ENCODE measurements at regions not wholly inside any gene's neighbourhood (a gene's known extent, or its start where the extent isn't known, plus 50 kb on each side); places are given as distances from the start of the nearest gene placed in this dataset.
"Not testable (repeated sequence)": the region's sequence is repeated elsewhere in the genome, so short reads cannot be mapped to it uniquely, and the experiment has no call there.

DNA sequence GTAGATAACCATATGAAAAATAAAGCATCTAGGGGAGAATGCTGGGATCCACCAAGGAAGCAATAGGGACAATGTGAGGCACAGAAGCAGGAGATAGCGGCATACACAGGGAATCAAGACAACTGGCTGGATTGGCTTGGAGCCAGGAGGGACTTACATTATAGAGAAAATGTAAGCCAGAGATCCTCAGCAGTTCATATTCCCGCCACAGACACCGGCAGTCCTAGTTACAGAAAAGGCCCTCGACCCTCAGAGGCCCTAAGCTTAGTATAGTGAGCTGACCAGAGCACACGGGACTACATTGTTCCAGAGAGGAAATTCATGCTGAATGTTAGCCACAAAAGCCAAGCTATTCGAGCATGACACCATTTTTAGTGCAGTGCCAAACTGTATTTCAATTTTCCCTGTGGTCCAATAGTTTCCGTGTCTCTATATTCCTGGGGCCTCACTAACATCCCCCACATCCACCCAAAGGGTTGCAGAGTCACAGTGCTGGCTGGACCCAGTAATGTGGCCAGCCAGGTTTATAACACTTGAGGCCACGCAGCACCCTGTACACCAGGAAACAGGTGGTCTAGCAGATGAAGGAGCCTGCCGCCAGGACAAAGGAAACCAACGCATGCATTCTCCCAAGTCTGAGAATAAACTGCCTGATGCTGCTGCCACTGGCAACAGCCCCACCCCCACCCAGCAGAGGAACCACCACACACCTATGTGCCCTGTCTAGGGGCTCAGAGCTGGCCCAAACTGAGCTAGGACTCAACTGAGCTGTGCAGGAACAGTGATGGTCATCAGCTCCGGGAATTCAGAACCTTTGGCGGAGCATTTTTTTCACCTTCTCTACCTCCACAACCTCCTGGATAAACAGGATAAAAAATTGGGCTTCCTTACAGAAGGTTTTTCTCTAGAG is 693.2 kb upstream of the CHD1 start:
- FAIRE-seq, result no peak
- no peak for DNase-seq (ENCODE audit: insufficient read length, low spot score)

DNA sequence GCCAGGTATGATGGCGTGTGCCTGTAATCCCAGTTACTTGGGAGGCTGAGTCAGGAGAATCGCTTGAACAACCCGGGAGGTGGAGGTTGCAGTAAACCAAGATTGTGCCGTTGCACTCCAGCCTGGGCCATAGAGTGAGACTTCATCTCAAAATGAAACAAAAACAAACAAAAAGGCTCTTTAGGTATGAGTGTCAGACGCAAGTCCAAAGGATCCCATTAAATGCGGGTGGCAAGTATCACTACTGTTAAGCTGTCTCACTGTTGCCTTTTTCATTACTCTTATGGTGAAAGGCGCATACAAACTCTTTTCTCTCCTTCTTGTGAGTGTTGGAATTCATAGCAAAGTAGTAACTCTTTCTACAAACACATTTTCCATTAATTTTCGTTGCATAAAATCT is 688.5 kb upstream of the CHD1 start:
- FAIRE-seq, result no peak
- no peak for DNase-seq (ENCODE audit: insufficient read length, low spot score)

DNA sequence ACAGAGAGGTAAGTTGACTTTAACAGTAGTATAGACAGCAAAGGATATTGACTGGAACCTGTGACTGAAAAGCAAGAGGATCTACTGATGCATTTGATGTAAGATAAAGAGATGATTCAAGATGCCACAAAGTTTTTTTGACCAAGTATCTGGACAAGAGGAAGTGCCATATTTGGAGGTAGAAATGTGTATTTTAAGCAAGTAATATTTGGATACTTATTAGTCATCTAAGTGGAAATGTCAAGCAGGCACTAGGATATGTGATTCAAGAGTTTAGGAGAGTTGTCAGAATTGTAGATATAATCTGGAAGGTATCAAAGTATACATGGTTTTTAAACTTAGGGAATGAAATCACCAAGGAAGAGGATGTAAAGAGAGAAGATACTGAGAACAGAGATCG is 686.1 kb upstream of the CHD1 start:
- FAIRE-seq (no peak), DNase-seq (ENCODE audit: insufficient read length, low spot score) (no peak)

DNA sequence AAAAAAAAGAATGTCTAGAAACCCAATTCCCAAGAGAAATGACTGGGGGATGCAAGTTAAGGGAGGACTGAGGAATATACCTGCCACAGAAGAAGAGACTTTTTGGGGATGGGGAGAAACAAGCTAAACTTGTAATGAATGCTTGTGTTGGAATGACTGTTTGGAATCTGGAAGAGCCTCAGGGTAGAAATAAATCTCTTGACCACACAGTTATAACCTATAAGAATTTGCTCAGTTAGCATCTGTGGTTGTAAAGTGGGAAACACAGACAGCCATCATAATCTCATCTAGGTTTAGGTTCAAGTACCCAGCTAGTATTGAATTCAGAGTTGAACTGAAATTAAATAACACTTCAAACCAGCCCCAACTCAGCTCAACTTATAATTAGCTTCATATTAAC is 678.3 kb upstream of the CHD1 start:
- FAIRE-seq, result no peak

DNA sequence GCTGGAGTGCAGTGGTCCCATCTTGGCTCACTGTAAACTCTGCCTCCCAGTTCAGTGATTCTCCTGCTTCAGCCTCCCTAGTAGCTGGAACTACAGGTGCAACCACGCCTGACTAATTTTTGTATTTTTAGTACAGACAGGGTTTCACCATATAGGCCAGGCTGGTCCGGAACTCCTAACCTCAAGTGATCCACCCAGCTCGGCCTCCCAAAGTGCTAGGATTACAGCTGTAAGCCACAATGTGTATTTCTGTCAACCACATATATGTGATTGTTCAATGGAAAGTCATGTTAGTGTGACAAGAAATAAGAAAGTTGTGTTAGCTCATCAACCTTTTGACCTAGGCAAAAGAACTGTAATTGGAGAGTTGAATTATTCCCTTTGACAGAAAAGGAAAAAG is 677.1 kb upstream of the CHD1 start:
- FAIRE-seq (no peak), DNase-seq (ENCODE audit: insufficient read length, low spot score) (no peak)

More for the DNA sequence above, 678.3 kb upstream of the CHD1 start:
- no peak for DNase-seq (ENCODE audit: insufficient read length, low spot score)

GRCh38 chr5:99600952-99601351 is 672.1 kb upstream of the CHD1 start:
- no peak for FAIRE-seq
- DNase-seq (ENCODE audit: insufficient read length, low spot score), result no peak

- DNase-seq (ENCODE audit: insufficient read length, low spot score) (no peak), FAIRE-seq (no peak)
These were observed 662.0 kb upstream of the CHD1 start for GRCh38 chr5:99590806-99591205.

DNA sequence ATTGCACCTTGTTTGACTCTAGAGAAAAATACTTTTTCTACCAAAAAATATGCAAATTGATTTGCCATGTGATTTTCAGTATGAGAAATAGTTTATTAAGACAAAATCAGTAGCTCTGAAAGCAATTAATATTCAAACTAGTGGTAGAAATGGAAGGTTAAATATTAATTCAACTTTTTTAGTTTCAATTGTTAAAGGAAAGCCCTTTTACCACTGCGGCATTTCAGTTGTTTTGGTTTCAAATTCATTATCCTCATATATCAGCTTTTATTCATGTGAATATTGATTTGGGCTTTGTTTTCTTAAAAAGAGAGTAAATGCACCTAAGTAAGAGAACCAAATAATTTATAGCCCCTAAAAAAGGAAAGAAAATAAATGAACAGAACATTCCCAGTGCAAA is 660.6 kb upstream of the CHD1 start:
- FAIRE-seq (no peak), DNase-seq (ENCODE audit: insufficient read length, low spot score) (no peak)

GRCh38 chr5:99587983-99588382 is 659.2 kb upstream of the CHD1 start:
- no peak for DNase-seq (ENCODE audit: insufficient read length, low spot score)
- FAIRE-seq, result no peak

GRCh38 chr5:99586878-99587277 is 658.1 kb upstream of the CHD1 start:
- FAIRE-seq (no peak), DNase-seq (ENCODE audit: insufficient read length, low spot score) (no peak)

- not testable (repeated sequence) for DNase-seq (ENCODE audit: insufficient read length, low spot score); FAIRE-seq
These were observed 652.4 kb upstream of the CHD1 start for GRCh38 chr5:99581204-99581603.

GRCh38 chr5:99562937-99563627 is 634.3 kb upstream of the CHD1 start:
- FAIRE-seq, result not testable (repeated sequence)

DNA sequence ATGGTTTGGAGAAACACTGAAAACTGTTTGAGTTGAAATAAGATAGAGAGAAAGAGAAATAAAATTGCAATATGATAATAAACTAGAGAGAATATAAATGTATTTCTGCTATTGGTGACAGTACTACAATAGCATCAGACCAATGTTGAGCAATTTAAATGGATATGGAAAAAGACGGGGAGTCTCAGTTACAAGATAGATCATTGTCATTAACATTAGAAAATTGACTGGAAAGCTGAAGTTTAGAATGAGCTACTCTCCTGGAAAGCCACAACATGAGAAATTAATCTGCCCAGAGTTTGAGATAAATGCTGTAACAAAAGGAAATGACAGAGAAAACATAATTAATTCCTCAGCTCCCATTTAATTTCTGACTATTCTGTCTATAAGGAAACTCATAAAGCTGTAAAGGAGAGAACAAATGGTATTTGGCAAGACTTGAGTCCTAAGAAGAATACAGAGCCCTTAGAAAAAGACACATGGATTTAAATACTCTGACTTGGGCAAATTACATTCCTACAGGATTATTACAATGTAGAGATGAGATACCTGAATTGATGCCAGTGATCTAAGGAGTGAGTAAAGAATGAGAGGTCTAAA is 624.5 kb upstream of the CHD1 start:
- no peak for FAIRE-seq

More at GRCh38 chr5:99562937-99563627, 634.3 kb upstream of the CHD1 start:
- DNase-seq (ENCODE audit: insufficient read length, low spot score), result not testable (repeated sequence)

DNA sequence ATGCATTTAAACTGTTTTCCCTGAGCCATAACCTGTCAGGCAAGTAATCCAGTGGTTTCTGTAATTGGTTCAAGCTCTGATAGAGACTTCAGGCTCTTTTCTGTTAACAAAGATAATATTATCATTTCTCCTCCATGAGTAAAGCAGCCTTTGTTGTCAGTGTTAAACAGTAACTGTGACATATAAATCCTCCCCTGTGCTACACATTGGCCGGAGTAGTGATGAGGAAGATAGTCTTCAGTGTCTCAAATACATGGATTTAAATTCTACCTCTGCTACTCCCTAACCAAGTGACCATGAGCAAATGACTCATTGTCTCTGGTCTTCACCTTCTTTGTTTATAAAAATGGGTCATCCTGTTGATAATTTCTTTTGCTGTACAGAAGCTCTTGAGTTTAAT is 615.5 kb upstream of the CHD1 start:
- FAIRE-seq (no peak), DNase-seq (ENCODE audit: insufficient read length, low spot score) (no peak)

More for the DNA sequence above, 624.5 kb upstream of the CHD1 start:
- DNase-seq (ENCODE audit: insufficient read length, low spot score), result no peak

GRCh38 chr5:99543841-99544240 is 615.0 kb upstream of the CHD1 start:
- DNase-seq (ENCODE audit: insufficient read length, low spot score) (no peak), FAIRE-seq (no peak)

DNA sequence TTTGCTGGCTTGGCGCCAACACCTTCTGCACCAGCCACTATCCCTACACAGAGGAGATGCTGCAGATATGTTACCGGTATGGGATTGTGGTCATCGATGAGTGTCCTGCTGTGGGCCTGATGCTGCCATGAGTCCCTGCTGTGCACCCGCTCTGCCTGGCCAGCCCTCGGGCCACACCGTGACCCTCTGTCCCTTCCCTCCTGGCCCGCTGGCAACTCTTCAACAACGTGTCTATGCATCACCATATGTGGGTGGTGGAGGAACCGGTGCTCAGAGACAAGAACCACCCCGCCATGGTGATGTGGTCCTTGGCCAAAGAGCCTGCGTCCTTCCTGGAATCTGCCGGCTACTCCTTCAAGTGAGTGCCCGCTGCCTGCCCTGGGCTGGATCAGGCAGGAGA is 605.4 kb upstream of the CHD1 start:
- not testable (repeated sequence) for DNase-seq (ENCODE audit: insufficient read length, low spot score)

GRCh38 chr5:99521666-99522065 is 592.9 kb upstream of the CHD1 start:
- not testable (repeated sequence) for FAIRE-seq; DNase-seq (ENCODE audit: insufficient read length, low spot score)

More for the DNA sequence above, 605.4 kb upstream of the CHD1 start:
- not testable (repeated sequence) for FAIRE-seq

DNA sequence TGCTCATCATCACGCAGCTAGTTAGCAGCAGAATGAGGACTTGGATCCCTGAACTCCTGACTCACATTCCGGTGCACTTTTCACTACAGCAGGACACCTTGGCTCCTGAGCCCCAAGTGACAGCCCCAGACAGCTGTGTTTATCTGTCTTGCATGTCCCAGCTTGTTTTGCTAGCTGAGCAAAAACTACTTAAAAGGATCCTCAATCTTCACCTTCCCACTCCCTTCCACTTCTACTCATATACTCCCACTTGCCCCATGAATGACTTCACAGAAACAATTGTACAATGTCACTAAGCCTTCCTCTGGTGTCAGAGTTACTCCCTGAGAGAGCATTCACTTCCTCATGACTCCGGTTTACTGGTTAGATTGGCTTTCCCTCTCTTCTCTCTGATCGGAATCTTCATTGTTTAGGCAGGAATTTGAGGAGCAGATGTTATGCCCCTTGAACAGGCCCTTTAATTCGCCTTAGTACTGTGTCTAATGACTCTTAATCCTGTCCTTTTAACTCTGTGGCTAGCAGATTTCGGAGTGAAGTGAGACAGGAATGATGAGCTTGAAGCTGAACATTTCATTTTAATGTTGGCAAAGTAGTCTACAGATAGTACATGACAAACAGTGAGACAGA is 587.2 kb upstream of the CHD1 start:
- not testable (repeated sequence) for FAIRE-seq; DNase-seq (ENCODE audit: insufficient read length, low spot score)

GRCh38 chr5:99510237-99510866 is 581.5 kb upstream of the CHD1 start:
- not testable (repeated sequence) for FAIRE-seq; DNase-seq (ENCODE audit: insufficient read length, low spot score)

DNA sequence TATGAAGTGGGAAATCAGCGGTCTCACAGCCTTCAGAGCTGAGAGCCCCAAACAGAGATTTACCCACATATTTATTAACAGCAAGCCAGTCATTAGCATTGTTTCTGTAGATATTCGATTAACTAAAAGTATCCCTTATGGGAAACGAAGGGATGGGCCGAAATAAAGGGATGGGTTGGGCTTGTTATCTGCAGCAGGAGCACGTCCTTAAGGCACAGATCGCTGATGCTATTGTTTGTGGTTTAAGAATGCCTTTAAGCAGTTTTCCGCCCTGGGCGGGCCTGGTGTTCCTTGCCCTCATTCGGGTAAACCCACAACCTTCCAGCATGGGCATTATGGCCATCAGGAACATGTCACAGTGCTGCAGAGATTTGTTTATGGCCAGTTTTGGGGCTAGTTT is 580.3 kb upstream of the CHD1 start:
- FAIRE-seq, result not testable (repeated sequence)

More for the DNA sequence above, 580.3 kb upstream of the CHD1 start:
- DNase-seq (ENCODE audit: insufficient read length, low spot score), result not testable (repeated sequence)
